Hematopoietic multipotent progenitor cell treated with erythropoietin and hydrocortisone succinate and interleukin-3 and kit ligand, for 4 days (in vitro differentiated cells): ENCODE measurements at regions not wholly inside any gene's neighbourhood (a gene's known extent, or its start where the extent isn't known, plus 50 kb on each side); places are given as distances from the start of the nearest gene placed in this dataset.

Source experiments
- DNase-seq: peaks from one replicate; pipeline ENCODE4 v3.0.0-alpha.2; 2015

DNA sequence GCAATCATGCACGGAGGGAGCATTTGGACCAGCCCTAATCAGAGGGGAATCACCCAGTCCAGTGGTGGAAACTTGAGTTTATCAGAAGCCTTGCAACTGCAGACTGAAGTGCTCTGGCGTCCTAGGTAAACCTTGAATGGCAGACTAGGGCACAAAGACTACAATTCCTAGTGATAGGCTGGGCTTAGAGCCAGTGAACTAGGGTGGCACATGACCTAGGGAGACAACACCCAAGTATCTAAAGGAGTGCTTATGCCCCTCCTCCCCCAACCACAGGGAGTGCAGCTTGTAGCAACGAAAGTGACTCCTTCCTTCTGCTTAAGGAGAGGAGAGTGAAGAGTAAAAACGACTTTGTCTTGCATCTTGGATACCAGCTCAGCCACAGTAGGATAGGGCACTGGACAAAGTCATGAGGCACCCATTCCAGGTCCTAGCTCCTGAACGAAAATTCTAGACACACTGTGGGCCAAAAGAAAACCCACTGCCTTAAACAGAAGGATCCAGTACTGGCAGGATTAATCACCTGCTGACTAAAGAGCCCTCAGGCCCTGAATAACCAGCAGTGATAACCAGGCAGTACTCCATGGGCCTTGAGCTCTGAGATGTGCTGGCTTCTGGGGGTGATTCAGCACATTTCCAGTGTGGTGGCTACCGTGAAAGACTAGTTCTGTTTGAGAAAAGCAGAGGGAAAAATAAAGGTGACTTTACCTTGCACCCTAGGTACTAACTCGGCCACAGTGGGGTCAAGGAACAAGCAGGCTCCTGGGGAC is 58.7 kb upstream of the STARD8 start:
- DNase-seq = peak; percentile 82

DNA sequence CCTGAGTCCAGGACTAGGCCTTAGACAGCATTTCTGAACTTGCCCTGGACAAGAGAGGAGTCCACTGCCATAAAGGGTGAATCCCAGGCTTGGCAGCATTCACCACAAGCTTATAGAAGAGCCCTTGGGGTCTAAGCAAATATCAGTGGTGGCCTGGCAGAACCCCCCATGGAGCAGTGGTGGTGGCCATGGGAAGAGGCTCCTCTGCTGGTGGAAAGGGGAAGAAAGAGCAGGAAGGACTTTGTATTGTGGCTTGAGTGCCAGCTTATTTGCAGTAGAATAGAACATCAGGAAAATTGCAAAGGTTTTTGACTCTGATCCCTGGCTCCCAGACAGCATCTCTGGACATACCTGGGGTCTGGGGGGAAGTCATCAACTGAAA is 58.1 kb upstream of the STARD8 start:
- DNase-seq = no peak

DNA sequence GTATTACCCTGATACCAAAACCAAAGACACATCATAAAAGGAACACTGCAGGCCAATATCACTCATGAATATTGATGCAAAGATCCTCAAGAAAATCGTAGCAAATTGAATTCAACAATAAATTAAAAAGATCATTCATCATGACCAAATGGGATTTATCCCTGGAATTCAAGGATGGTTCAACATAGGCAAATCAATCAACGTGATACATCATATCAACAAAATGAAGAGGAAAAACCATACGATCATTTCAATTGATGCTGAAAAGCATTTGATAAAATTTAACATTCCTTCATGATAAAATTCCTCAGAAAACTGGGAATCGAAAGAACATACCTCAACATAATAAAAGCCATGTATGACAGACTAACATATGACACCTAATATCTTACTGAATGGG is 52.7 kb upstream of the STARD8 start:
- no peak for DNase-seq

DNA sequence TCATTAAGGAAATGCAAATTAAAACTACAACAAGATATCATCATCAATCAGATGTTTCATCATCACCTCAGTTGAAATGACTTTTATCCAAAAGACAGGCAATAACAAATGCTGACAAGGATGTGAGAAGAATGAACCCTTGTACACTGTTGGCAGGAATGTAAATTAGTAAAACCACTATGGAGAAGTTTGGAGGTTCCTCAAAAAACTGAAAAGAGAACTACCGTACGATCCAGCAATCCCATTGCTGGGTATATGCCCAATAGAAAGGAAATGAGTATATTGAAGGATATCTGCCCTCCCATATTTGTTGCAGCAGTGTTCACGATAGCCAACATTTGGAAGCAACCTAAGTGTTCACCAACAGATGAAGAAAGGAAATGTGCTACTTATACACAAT is 50.6 kb upstream of the STARD8 start:
- DNase-seq = no peak
